HG03442 (cell line): ENCODE measurements at regions not wholly inside any gene's neighbourhood (a gene's known extent, or its start where the extent isn't known, plus 50 kb on each side); places are given as distances from the start of the nearest gene placed in this dataset.

Experiments
- ATAC-seq: cut with Tn5 transposase; IDR thresholded peaks from one replicate; pipeline ENCODE4 v1.9.1; 2021; ENCODE audit warnings: mild to moderate bottlenecking, moderate library complexity; ENCODE audit not compliant: unreplicated experiment

DNA sequence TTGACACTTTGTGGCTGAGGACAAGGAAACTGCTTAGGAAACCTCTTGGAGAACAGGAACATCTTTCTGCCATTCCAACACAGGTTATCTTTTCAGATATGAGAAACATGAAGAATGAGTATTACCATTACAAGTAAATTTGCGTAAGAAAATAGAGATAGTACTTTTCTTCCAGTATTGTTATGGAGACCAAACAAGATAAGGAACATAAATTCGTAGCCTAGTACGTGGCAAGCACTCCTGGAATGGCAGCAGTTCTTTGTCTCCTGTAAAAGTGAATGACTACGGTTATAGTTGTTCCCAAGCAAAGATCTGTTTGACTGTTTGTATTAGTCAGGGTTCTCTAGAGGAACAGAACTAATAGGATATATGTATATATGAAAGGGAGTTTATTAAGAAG, 843.1 kb downstream of the STIM2 start:
- ATAC-seq: no peak

DNA sequence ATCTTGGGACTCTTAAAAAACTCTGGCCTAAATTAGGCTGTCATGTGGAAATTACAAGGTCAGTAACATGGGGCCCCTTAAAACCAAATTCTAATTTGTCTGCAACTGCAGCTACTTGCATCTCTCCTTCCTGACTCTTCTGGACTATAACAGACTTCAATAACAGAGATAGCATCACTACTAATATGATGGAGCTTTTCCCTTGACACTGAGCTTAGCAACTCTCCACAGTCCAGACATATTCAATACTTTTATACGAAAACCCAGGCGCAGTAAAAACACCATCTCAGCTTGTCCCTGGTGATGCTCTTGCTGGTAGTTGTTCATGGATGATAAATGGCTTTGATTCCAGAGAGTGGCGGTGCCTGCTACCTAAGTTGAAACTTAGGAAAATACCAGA, 850.4 kb downstream of the STIM2 start:
- no peak for ATAC-seq

DNA sequence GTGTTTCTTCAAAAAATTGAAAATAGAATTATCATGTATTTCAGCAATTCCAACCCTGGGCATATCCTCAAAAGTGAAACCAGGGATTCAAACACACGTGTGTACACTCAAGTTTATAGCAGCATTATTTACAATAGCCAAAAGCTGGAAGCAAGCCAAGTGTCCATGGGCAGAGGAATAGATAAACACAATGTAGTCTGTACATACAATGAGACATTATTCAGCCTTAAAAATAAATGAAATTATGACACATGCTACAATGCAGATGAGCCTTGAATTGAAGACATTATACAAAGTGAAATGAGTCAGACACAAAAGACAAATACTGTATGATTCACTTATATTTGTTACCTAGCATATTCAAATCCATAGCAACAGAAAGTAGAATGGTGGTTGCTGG, 853.4 kb downstream of the STIM2 start:
- ATAC-seq: no peak

DNA sequence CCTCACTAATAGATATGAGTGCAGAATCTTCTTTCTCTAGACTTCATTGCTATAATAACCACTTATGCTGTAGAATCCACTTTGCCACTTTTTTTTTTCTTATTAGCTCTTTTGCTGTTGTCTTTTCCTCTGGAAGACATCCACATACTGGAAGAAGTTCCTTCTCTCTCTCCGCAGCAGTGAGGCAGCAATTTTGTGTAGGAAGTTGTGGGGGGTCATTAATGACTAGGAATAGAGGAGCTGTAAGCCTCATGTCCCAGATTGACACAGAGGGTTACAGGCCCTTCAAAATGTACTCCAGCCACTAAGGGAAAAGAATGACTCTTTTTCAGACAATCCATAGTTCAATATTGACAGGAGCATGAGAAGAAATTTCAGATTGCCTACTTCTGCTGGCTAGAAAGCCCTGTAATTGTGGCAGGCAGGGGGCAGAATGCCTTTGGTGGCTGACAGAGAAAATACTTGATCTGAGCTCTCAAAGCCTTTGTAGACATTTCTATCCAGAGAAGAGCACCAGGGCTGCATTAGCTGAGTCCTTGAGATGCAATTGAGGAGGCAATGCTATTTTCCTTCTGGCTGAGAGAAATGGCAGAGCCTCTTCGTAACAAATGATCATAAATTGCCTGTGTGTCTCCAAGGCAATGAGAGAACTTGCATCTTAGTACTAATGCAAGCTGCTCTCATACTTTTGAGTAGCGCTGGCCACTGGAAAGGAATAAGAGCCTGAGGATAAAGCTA, 856.2 kb downstream of the STIM2 start:
- no peak for ATAC-seq

DNA sequence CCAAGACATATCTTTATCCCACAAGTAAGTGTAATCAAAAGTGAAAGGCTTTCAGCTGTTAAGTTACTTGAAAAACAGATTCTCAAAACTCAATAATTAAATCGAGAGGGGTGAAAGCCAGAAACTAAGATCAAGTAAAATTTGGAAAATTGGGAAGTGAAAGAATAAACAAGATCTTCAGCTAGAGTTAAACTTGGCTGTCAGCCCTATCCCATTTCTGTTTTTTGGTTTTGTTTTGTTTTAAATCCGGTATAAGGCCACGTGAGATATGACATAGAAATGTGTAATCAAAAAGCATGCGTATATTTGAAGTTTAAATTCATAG, 856.8 kb downstream of the STIM2 start:
- no peak for ATAC-seq

DNA sequence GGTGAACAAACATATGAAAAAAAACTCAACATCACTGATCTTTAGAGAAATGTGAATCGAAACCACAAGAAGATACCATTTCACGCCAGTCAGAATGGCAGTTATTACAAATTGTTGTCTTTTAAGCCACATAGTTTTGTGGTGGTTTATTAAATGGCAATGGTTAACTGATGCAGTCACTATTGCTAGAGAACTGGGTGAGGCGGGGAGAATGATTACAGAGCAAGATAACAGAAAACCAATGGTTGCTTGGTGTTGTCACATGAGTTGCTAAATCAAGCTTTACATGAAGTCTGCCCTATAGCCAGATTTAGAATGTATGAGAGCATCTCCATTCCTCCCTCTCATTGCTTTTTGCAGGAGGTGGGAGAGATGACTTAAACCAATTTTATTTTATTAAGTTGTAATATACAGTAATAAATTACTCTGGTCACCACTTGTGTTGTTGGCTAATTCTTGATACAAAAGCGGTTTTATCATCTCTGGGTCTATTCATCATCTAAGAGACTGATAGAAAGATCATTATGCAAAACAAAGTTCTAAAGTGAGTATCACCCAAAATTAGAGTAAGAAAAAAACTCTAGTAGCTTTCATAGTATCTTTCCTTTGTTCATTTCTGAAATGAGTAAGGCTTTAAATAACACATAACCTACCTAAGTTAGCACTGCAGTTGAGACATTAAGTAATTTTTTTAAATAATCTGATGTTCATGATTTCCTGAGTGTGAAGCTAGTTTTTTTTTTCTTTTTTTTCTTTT, 859.5 kb downstream of the STIM2 start:
- ATAC-seq: no peak

DNA sequence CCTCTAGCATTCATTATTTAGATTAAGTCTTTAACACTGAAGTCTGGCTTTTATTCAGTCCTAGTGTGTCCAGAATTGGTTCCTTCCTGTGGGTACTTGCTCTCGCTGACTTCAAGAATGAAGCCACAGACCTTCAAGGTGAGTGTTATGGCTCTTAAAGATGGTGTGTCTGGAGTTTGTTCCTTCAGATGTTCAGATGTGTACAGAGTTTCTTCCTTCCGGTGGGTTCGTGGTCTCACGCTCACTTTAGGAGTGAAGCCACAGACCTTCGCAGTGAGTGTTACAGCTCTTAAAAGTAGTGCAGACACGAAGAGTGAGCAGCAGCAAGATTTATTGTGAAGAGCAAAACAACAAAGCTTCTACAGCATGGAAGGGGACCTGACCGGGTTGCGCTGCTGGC, 860.6 kb downstream of the STIM2 start:
- ATAC-seq: no peak

DNA sequence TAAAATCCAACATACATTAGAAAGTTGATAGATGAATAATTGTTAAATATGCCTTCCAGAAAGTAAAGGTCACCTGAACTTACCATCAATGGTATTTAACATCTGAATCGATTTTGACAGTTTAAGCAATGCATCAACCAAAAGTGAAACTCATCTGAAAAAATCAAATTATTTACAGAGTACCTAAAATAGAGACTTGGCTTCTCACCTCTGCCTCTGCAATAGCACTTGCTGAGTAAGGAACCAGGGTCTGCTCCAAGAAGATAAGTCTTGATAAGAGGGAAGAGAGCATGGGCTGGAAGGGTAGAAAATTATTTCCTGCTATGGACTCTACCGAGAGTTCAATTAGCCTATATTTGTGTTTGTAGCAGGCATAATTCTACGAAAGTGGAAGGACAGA, 868.3 kb downstream of the STIM2 start:
- no peak for ATAC-seq

DNA sequence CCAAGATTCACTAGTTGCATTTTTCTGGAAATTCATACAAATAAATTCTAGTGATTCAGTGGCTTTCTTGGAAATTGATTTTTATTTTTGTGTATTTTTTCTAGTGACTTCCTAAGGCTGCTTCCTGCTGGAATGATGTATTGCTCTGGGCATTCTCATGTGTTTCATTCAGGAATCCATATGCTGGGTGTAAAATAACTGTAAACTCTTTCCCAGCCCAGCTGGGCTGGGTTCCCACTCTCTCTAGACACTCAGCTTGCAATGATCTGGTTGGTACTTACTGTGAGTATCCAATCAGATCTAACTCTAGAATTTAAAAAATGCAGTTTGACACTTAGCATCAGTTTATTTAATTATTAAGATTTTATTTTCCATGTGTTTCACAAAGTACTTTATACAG, 882.2 kb downstream of the STIM2 start:
- no peak for ATAC-seq

DNA sequence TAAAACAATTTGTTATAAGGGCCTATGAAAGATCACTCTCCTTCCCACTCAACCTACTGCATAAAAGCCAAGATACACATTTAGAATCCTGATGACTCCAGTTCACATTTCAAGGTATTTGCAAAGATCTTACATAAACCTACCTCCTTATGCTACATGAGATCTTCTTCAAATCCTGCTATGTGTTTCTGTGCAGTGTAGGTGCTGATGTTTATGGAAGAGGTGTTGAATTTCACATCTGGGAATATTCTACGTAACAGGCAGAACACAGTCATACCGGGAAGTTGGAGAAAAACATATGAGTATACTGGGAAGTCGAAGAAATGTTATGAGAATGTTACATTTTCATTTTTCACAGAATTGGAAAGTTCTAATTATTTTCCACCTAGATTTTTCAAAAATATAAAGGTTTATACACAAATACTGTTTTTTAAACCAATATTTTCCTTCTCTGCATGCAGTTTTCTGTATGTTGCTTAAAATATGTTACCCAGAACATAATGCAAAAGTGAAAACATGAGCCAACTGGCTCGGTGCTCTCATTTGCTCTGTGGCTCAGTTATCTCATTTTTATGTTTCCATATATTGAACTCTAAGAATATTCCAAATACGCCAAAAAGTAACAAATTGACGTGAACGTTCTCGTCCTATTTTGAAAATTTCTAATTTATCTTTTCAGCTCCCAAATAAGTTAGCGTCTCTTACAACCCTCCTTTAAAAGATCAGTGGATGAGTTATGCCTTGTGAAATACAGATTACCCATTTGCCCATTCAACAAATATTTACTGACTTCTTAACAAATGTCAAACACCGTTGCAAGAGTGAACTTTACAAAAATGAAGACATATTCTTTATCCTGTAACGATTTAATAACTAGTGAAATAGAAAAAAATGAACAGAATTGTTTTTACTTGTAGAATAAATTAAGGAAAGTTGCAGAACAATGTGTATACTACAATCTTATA, 899.3 kb downstream of the STIM2 start:
- ATAC-seq: no peak

DNA sequence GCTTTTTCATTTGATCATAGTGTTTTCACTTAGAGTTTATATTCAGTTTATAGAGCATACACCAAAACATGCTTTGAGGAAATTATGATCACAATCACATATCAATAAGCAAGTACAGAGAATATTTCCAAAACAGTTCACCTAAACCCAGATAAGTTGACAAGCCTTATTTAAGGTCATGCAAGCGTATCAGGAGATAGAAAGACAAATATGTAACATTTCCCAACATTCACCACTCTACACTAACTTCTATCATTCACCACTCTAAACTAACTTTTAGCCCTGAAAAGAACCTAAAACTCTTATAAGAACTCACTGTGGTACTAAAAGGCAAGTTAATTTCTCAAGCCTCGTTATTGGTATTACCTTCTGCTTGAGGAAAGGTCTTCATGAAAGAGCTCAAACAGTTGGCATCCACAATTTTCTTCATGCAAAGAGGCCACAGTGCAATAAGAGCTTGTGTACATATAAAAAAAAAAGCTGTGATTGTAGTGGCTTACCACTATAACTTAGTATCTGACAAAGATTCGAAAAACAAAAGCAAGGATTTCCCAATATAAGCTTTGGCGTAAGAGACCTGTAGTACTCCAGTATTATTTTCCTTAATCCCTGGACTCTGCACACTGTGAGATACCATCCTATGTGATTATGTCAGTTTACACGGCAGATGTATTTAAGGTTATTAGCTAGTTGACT, 903.3 kb downstream of the STIM2 start:
- ATAC-seq: no peak

DNA sequence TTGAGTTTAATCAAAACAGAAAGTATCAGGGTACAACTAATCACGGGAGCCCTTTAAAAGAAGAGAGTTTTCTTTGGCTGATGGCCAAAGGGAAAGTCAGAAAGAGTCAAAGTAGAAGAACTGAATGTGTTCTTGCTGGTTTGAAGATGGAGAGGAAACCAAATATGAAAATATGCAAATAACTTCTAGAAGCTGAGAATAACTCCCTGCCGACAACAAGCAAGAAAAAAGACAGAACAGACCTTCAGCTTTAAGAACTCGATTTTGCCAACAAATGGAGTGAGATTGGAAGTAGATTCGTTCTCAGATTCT, 903.8 kb downstream of the STIM2 start:
- no peak for ATAC-seq

DNA sequence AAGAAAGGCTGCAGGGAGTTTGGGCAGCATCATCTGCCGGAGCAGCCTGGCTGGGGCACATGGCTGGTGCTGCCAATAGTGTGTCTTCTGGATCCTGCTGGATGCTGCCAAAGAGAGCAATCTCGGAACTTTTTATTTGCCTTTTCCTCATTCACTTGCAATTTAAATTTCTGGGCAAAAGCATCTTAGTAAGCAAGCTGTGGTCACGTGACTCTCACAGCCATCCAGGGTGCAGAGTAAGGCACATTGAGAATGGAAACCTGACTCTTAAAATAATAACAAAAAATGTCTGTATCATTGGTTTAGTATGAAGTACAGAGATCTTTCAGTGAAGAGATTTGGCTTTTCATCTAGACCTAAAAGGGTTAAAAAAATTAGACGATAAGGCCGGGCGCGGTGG, 910.3 kb downstream of the STIM2 start:
- no peak for ATAC-seq

DNA sequence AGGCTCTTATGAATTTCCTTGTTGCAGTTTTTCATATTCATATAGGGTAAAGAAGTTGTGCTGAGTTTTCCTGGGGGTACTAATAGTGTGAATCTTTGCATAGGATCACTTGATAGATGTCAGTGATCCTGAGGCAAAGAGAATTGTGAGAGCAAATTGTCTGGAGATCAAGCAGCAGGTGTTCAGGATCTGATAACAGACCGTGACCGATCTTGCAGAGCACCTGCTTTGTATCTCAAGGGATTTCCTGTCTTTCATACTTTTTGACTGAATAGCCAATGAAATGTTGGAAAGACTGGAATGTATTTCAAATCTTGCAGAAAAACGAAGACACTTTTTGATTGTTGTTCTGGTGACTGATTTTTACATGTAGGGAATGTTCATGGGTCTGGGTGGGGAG, 914.5 kb downstream of the STIM2 start:
- ATAC-seq: no peak

DNA sequence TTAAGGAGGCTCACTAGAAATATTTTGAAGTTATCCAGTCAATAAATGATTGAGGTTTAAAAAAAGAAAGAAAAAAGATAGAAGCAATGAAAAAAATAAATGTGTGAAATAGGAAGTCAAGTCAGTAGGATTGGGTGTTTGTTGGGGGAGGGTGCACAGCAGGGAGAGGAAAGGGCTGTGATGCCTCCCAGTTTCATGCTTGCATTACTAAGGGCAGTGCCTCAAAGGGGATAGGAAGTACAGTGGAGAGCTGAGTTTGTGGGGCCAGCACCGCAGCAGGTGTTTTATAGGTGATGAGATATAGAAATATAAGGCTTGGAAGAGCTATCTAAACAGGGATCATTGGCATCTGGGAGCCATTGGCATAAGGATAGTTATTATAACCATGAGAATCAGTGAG, 919.2 kb downstream of the STIM2 start:
- ATAC-seq: no peak

DNA sequence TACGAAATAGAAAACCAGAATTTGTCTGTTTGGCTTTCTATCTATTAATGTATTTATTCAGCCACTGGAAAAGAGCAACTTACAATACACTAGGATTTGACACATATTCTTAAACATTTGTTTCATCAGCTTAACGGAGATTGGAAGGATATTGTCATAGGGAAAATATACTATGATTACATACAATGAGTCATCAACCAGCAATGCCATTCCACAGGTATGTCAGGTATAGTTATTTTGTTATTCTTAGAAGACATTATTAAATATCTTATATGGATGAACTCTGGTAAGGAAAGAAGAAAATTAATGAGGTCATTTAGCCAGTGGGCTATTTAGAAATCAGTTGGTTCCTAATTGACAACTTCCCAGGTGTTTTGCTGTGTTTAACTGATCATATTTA, 926.6 kb downstream of the STIM2 start:
- ATAC-seq: no peak

DNA sequence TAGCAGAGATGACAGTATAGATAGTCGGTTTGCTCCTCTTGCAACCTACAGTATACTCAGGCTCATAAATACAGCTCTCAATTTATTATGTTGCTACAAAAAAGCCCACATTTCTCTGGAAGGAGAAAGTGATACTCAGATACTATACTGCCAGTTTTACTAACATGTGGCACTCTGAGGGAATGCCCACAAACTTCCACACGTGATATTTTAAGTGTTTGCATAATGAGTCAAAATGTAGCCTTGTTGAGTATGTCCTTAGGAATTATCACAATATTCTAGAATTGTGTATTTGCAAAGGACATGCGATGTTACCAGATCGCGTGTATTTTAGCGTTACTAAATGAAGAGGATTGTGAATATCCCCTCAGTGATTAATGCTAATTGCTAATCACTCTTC, 929.1 kb downstream of the STIM2 start:
- no peak for ATAC-seq

DNA sequence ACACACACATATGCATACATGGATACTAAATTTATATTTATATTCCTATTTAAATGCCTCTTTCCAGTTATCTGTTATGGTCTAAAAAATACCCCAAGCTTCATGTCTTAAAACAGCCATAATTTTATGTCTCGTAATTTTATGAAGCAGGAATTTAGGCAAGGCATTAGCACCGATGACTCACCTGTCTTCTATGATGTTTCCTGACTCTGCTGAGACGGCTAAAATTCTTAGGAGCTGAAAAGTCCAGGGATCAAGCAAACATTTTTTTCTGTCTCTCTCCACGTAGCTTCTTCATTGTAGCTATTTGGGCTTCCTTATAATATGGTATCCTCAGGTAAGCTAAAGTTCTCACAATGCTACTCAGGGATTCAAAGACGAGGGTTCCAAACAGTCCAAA, 930.3 kb downstream of the STIM2 start:
- ATAC-seq: no peak

DNA sequence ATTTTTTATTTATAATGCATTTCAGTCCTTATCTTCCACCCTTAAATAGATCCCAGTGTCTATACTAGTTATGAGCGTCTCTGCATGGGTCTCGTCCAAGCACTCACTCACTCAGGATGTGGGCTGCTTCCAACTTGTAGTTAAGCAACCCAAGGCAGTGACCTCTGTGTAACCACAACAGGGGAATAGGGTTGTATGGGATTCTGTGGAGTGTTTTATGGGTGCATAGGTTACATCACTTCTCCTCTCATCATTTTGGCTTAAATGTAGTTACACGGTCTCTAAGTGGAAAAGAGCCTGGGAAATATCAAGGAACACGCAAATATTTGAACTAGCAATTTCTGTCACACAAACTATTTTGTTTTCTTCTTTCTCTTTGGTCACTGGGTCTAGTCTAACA, 931.0 kb downstream of the STIM2 start:
- ATAC-seq: no peak

DNA sequence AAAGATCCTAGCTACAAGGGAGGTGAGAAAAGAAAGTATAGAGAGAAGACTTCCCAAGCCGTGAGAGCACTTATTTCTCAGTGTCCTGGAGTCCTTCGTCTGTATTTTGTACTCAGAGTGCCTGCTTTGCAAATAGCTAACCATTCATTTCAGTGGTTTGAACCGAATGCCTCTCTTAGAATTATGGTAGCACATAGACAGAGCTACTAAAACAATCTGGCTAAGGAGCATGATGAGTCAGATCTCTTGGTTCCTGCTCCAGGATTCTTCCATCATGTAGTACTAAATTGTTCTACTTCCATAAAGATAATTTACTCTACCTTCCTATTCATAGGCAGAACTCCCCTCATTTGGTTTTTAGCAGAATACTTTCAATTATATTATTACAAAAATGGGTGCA, 946.6 kb downstream of the STIM2 start:
- no peak for ATAC-seq

DNA sequence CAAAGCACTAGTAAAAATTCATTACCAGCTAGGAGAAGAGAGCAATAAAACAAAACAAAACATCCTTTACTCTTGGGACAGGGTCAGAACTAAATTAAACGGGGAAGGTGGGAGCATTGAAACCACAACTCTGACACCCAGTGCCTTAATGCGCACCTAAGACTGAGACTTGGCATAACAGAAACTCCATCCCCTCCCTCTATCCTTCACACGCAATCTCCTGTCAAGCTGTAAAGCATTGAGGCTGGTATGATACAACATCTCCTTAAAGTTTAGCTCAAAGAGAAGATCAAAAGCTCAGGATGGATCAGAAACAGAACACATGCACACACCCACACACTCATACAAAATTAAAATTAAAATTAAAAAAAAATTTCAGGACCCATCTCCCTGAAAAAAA, 951.3 kb downstream of the STIM2 start:
- ATAC-seq: no peak
